MM.1S (cell line): ENCODE measurements at regions not wholly inside any gene's neighbourhood (a gene's known extent, or its start where the extent isn't known, plus 50 kb on each side); places are given as distances from the start of the nearest gene placed in this dataset.

Source experiments
- DNase-seq: peaks from one replicate; pipeline ENCODE4 v3.0.0-alpha.2; 2015
- H2AFZ ChIP-seq: fragments of 300-600 bp; sonication (generic); 2 replicates; pipeline ENCODE4 v1.6.0; 2016; ENCODE audit warnings: antibody characterized with exemption, low read length
- H3F3A ChIP-seq: fragments of 300-600 bp; sonication (generic); 2 replicates; pipeline ENCODE4 v1.6.1; 2016; ENCODE audit warnings: mild to moderate bottlenecking, antibody characterized with exemption, low read length, moderate library complexity, mixed read lengths; ENCODE audit not compliant: insufficient read depth
- H3K27ac ChIP-seq: fragments of 300-600 bp; sonication (generic); 2 replicates; pipeline ENCODE4 v1.5.1; 2016; ENCODE audit warnings: mild to moderate bottlenecking, low read length
- H3K27me3 ChIP-seq: fragments of 300-600 bp; sonication (generic); replicated peaks from 2 replicates; pipeline ENCODE4 v1.6.0; 2016; ENCODE audit warnings: low read length; ENCODE audit not compliant: insufficient read depth
- H3K36me3 ChIP-seq: fragments of 300-600 bp; sonication (generic); replicated peaks from 2 replicates; pipeline ENCODE4 v1.6.1; 2016; ENCODE audit warnings: mild to moderate bottlenecking, low read length, mixed read lengths; ENCODE audit not compliant: insufficient read depth
- H3K4me1 ChIP-seq: fragments of 300-600 bp; sonication (generic); 2 replicates; pipeline ENCODE4 v1.6.1; 2016; ENCODE audit warnings: low read length, mixed read lengths
- H3K4me2 ChIP-seq: fragments of 300-600 bp; sonication (generic); 2 replicates; pipeline ENCODE4 v1.6.0; 2016; ENCODE audit warnings: low read depth, low read length
- H3K4me3 ChIP-seq: fragments of 300-600 bp; sonication (generic); 2 replicates; pipeline ENCODE4 v1.5.1; 2016; ENCODE audit warnings: low read length, mixed read lengths
- H3K79me2 ChIP-seq: fragments of 300-600 bp; sonication (generic); 2 replicates; pipeline ENCODE4 v1.6.1; 2016; ENCODE audit warnings: mixed run types, low read length, mixed read lengths
- H3K9ac ChIP-seq: fragments of 300-600 bp; sonication (generic); 2 replicates; pipeline ENCODE4 v1.6.1; 2016; ENCODE audit warnings: low read length, mixed read lengths
- H3K9me2 ChIP-seq: fragments of 300-600 bp; sonication (generic); replicated peaks from 2 replicates; pipeline ENCODE4 v1.6.1; 2016; ENCODE audit warnings: mild to moderate bottlenecking, low read length, mixed read lengths; ENCODE audit not compliant: insufficient read depth
- H3K9me3 ChIP-seq: fragments of 300-600 bp; sonication (generic); replicated peaks from 2 replicates; pipeline ENCODE4 v1.6.1; 2016; ENCODE audit warnings: mild to moderate bottlenecking, low read length, mixed read lengths; ENCODE audit not compliant: insufficient read depth
- H4K20me1 ChIP-seq: fragments of 300-600 bp; sonication (generic); 2 replicates; pipeline ENCODE4 v1.6.1; 2016; ENCODE audit warnings: mild to moderate bottlenecking, low read length, moderate library complexity, mixed read lengths; ENCODE audit not compliant: insufficient read depth
- EZH2 ChIP-seq: fragments of 300-600 bp; sonication (generic); optimal IDR thresholded peaks from 2 replicates; pipeline ENCODE3; 2017; ENCODE audit warnings: low read depth, mild to moderate bottlenecking, antibody characterized with exemption, low read length, mixed read lengths
- EZH2phosphoT487 ChIP-seq: fragments of 300-600 bp; sonication (generic); IDR thresholded peaks from 2 replicates; pipeline ENCODE4 v1.6.1; 2018; ENCODE audit warnings: antibody characterized with exemption, low read length
- TF ChIP-seq, protein P1 (sequence below): fragments of 300-600 bp; sonication (generic); IDR thresholded peaks from 2 replicates; pipeline ENCODE4 v1.5.1; 2016; ENCODE audit warnings: antibody characterized with exemption, low read length, mixed read lengths

DNA sequence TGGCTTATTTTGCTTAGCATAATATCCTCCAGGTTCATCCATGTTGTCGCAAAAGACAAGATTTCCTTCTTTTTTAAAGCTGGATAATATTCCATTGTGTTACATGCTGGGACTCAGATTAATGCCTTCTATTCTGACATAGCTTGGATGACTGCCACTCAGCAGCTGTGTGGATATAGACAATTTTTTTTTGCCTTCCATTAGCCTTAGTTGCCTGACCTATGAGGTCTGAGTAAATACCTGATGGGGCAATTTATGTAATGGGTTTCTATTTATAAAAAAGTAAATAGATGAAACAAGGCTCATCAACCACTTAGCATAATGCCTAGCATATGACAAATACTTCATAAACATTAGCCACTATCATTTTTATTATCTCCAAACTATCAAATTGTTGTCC lies 515.4 kb downstream of the ZNF674 start:
- Histone ChIP-seq H3K4me3 (no peak overlapping the region), H2AFZ (no peak overlapping the region), H3K36me3 (no peaks in the 10 kb centered on the region), H4K20me1 (no peaks in the 10 kb centered on the region), H3K27ac (no peak overlapping the region), H3K27me3 (no peaks in the 10 kb centered on the region), H3K9me3 (no peaks in the 10 kb centered on the region), H3F3A (no peaks in the 10 kb centered on the region), H3K4me1 (no peaks in the 10 kb centered on the region), H3K9me2 (no peaks in the 10 kb centered on the region), H3K79me2 (no peaks in the 10 kb centered on the region), H3K4me2 (no peak overlapping the region), H3K9ac (no peak overlapping the region)
- no peak for DNase-seq
- TF ChIP-seq, protein P1, sequence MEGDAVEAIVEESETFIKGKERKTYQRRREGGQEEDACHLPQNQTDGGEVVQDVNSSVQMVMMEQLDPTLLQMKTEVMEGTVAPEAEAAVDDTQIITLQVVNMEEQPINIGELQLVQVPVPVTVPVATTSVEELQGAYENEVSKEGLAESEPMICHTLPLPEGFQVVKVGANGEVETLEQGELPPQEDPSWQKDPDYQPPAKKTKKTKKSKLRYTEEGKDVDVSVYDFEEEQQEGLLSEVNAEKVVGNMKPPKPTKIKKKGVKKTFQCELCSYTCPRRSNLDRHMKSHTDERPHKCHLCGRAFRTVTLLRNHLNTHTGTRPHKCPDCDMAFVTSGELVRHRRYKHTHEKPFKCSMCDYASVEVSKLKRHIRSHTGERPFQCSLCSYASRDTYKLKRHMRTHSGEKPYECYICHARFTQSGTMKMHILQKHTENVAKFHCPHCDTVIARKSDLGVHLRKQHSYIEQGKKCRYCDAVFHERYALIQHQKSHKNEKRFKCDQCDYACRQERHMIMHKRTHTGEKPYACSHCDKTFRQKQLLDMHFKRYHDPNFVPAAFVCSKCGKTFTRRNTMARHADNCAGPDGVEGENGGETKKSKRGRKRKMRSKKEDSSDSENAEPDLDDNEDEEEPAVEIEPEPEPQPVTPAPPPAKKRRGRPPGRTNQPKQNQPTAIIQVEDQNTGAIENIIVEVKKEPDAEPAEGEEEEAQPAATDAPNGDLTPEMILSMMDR = no peak
- TF ChIP-seq EZH2 = no peak
- TF ChIP-seq EZH2phosphoT487 = no peak

DNA sequence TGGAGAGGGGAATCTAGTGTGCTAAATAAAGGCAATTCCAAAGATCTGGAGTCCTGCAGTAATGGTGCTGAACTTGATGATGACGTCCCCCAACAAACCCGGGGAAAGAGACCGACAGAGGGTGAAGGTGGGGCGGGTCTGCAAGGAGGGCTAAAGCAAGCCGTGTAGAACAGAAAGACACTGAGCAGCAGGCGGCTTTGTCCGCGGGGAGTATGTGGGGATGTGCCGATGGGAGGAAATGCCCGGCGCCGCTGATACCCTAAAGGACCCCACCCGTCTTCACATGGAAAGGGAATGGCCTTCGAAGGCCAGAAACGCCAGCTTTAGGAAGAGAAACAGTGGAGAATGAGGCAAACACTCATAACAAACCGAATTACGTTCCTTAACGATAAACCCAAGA lies 528.9 kb downstream of the ZNF674 start:
- Histone ChIP-seq H3K9ac (no peak overlapping the region), H3F3A (no peaks in the 10 kb centered on the region), H3K4me2 (no peak overlapping the region), H2AFZ (no peak overlapping the region), H3K27ac (no peak overlapping the region), H3K9me3 (no peaks in the 10 kb centered on the region), H3K4me1 (no peaks in the 10 kb centered on the region), H3K9me2 (no peaks in the 10 kb centered on the region), H3K79me2 (no peaks in the 10 kb centered on the region), H4K20me1 (no peaks in the 10 kb centered on the region), H3K4me3 (no peak overlapping the region), H3K36me3 (no peaks in the 10 kb centered on the region), H3K27me3 (no peaks in the 10 kb centered on the region)
- TF ChIP-seq, protein P1 = no peak
- no peak for TF ChIP-seq EZH2phosphoT487
- no peak for TF ChIP-seq EZH2
- no peak for DNase-seq

DNA sequence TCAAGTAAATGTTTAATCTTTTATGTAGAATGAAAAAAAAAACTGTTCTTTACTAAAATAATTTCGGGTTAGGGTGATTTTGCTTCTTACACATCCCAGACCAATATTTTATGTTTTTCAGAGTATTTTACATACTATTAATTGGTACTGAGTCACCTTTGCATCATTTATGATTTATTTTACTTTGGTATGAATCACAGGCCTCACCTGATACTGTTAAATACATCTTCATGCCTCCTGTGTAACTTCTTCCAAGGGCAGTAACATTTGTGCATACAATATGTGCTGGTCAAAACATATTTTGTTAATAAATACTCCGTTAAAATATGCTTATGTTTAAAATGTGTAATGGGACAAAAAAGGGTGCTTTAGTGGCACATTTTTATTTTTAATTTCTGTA lies 529.6 kb downstream of the ZNF674 start:
- H3K9me3 ChIP-seq = no peaks in the 10 kb centered on the region
- no peaks in the 10 kb centered on the region for H3K79me2 ChIP-seq
- DNase-seq = no peak
- TF ChIP-seq, protein P1 = no peak
- TF ChIP-seq EZH2 = no peak
- TF ChIP-seq EZH2phosphoT487 = no peak
- no peaks in the 10 kb centered on the region for H3K36me3 ChIP-seq
- no peak overlapping the region for H2AFZ ChIP-seq
- H3F3A ChIP-seq = no peaks in the 10 kb centered on the region
- no peak overlapping the region for H3K27ac ChIP-seq
- no peak overlapping the region for H3K4me2 ChIP-seq
- no peak overlapping the region for H3K4me3 ChIP-seq
- H3K9ac ChIP-seq = no peak overlapping the region
- no peaks in the 10 kb centered on the region for H3K4me1 ChIP-seq
- no peaks in the 10 kb centered on the region for H4K20me1 ChIP-seq
- no peaks in the 10 kb centered on the region for H3K9me2 ChIP-seq
- H3K27me3 ChIP-seq = no peaks in the 10 kb centered on the region
